VCaP (cell line): ENCODE measurements at regions not wholly inside any gene's neighbourhood (a gene's known extent, or its start where the extent isn't known, plus 50 kb on each side); places are given as distances from the start of the nearest gene placed in this dataset.

ENCODE experiments used
- H3K27ac ChIP-seq: fragments of 450-650 bp; 2 replicates; pipeline ENCODE4 v1.5.1; 2017
- CTCF ChIP-seq: fragments of 450-650 bp; conservative IDR thresholded peaks from 2 replicates; pipeline ENCODE4 v1.5.1; 2017; ENCODE audit warnings: mild to moderate bottlenecking, moderate library complexity

- TF ChIP-seq CTCF = peak; percentile 26; the same call in 1 of the 2 replicates
- no peak overlapping the region for H3K27ac ChIP-seq
These were observed 328.6 kb downstream of the SLITRK5 start for GRCh38 chr13:87999788-88000187.

DNA sequence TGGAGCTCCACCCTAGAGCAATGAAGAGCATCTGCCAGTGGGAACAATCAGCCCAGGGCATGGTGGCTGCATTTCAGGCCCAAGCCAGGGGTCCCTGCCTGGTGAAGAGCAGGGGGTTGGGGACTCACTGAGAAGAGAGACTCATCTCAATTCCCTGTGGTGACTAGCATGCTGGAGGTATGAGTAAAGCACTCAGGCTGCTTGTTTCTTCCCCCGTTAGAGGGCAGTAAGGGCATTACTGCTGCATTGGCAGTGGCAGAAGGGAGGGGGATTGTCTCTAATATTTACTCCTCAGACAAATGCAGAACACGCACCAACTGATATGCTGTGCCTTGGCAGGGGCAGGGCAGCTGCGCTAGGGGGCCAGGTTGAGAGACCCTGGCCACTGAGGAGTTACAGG, 329.1 kb downstream of the SLITRK5 start:
- TF ChIP-seq CTCF = 0 out of 2 replicates have a peak, but pooled peaks have one; percentile 33
- no peak overlapping the region for H3K27ac ChIP-seq

DNA sequence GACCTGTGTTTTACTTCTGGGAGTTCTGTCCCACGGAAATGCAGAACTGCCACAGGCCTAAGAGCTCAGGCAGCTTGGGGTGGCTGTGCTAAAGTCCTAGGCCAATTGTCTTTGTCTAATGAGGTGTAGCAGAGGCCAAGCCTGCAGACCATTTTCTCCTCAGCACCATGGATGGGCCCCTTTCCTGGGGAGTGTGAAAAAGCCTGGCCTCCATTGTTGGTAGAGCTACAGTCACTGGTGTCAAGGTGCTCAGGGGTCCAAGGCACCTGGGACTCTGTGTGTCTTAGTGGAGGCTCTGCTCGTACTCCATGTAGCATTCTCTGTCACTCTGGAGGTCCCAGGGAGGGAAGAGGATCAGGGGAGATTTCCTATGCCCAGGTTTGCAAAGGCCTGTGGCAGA, 329.6 kb downstream of the SLITRK5 start:
- no peak overlapping the region for H3K27ac ChIP-seq
- TF ChIP-seq CTCF = no peak

GRCh38 chr13:88005188-88005587, 334.0 kb downstream of the SLITRK5 start:
- H3K27ac ChIP-seq = no peak overlapping the region
- TF ChIP-seq CTCF = peak; percentile 23; the same call in 1 of the 2 replicates

- no peak for TF ChIP-seq CTCF
- H3K27ac ChIP-seq = no peak overlapping the region
These were observed 343.4 kb downstream of the SLITRK5 start for GRCh38 chr13:88014527-88014926.

DNA sequence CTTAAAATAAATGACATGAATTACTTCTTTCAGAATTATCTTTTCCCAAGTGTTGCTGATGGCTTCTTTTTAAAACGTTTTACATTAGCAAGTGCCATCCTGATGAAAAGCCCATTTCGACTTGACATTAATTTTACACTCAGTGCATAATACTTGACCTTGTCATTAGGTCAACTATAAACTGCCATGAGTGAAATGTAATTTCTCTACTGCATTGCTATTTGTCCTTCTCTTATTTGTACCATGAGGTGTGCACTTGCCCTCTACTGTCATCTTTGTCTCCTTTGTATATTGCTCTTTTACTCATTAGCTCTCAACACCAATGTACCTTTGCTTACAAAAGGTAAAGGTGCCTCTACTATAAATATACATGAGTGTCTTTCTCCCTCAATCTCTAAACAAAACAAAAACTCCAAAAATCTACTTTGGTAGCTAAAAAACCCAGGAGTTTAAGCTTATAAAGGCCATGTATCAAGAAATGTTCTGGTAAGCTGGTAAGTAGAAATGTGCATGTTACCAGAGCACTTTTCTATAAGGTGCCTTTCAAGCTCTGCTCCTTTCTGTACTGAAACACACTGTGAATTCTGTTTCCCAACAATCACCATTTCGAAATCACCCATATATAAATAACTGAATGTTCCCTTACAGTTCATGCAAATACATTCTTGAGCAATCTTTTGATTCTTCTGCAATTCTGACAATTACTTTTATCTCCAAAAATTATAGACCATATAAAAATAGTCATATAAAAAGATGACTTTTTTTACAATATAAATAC, 351.4 kb downstream of the SLITRK5 start:
- no peak for TF ChIP-seq CTCF

DNA sequence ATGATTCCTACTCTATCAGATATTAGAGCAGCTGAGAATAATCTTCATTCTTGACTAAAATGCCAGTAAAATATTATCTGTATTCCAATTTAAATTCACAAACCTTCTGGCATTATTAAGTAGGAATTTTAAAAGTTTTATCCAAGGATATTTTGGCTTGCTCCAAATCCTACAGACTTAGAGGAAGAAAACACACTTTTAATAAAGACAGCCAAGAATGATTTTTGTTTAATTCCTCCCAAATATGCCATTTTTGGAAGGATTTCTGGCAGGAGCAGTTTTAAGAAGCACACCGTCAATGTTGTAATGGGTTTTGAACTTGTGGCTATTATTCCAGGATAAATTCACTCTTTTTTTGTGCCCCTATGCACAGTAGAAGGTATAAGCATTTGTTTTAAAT, 355.1 kb downstream of the SLITRK5 start:
- H3K27ac ChIP-seq = no peak overlapping the region
- TF ChIP-seq CTCF = no peak

More for the DNA sequence above, 351.4 kb downstream of the SLITRK5 start:
- no peak overlapping the region for H3K27ac ChIP-seq
